ENCODE measurements at regions not wholly inside any gene's neighbourhood (a gene's known extent, or its start where the extent isn't known, plus 50 kb on each side); places are given as distances from the start of the nearest gene placed in this dataset.
A peak's percentile ranks its signal among the peaks of the same experiment; 100 is the strongest.

GRCh38 chr6:12440981-12441380 lies 150.8 kb downstream of the EDN1 start:
- Histone ChIP-seq H3K9me3 (ENCODE audit: insufficient read depth in 2 of 2, low read depth in 1 of 2, low read length in 1 of 2) (no peaks in the 10 kb centered on the region), H3K27me3 (replicated peaks in 1 of 4; ENCODE audit: control insufficient read depth in 3 of 4, extremely low read depth in 1 of 4, insufficient read depth in 3 of 4, low read length in 3 of 4) (no peaks in the 10 kb centered on the region), H4K8ac (ENCODE audit: extremely low read depth, insufficient read depth, low read length) (no peak overlapping the region), H4K20me1 (replicated peaks in 1 of 2; ENCODE audit: control insufficient read depth in 1 of 2, insufficient read depth in 2 of 2, low read length in 2 of 2) (no peaks in the 10 kb centered on the region), H3K14ac (ENCODE audit: insufficient read length) (no peak overlapping the region), H2BK20ac (ENCODE audit: low read length) (no peak overlapping the region), H3K4me3 (ENCODE audit: extremely low read depth in 1 of 4, insufficient read depth in 2 of 4, low read depth in 3 of 4, low read length in 4 of 4) (no peak overlapping the region), H4K91ac (replicated peaks; ENCODE audit: insufficient read length, low read length) (no peak overlapping the region), H2BK120ac (replicated peaks; ENCODE audit: low read depth, low read length) (no peak overlapping the region), H2AFZ (ENCODE audit: low read length) (no peak overlapping the region), H3K23me2 (ENCODE audit: low read depth, low read length) (no peaks in the 10 kb centered on the region), H2BK15ac (ENCODE audit: low read length) (no peak overlapping the region), H2BK5ac (ENCODE audit: low read depth, low read length) (no peak overlapping the region), H2BK12ac (ENCODE audit: low read depth, low read length) (no peak overlapping the region), H3K79me2 (ENCODE audit: control insufficient read depth in 1 of 2, insufficient read depth in 2 of 2, low read length in 2 of 2) (no peaks in the 10 kb centered on the region), H3K56ac (replicated peaks; ENCODE audit: insufficient read length, low read depth, low read length) (no peak overlapping the region), H3K36me3 (ENCODE audit: control insufficient read depth in 2 of 4, insufficient read depth in 4 of 4, low read length in 3 of 4) (no peaks in the 10 kb centered on the region), H3K79me1 (ENCODE audit: low read depth, low read length) (no peaks in the 10 kb centered on the region), H2AK5ac (ENCODE audit: low read depth, low read length) (no peak overlapping the region), H4K5ac (ENCODE audit: insufficient read length, low read depth, low read length) (no peak overlapping the region), H3K4me2 (ENCODE audit: insufficient read depth in 1 of 2, low read depth in 2 of 2, low read length in 2 of 2) (no peak overlapping the region), H3K9ac (replicated peaks in 1 of 4; ENCODE audit: extremely low read depth in 1 of 4, low read depth in 3 of 4, low read length in 3 of 4) (no peak overlapping the region), H3K23ac (ENCODE audit: insufficient read length) (no peak overlapping the region), H3K18ac (ENCODE audit: extremely low read depth, low read length) (no peak overlapping the region), H3K27ac (ENCODE audit: low read depth, low read length) (no peak overlapping the region), H3K4me1 (replicated peaks in 1 of 4; ENCODE audit: control insufficient read depth in 3 of 4, insufficient read depth in 4 of 4, low read length in 3 of 4) (no peaks in the 10 kb centered on the region; a peak in 1 of 7 replicates), H3K4ac (replicated peaks; ENCODE audit: insufficient read length, low read depth, low read length) (no peak overlapping the region)
- ChIA-PET CTCF (ENCODE audit: partially characterized antibody) (interaction anchor here (0.6 to 4.9 kb wide), 3 partner anchors 63 to 460 kb away, joined by 3 to 12 read pairs (median 3); no protein-coding TSS in a partner anchor), POLR2A (ENCODE audit: partially characterized antibody) (interaction anchor here (1.2 kb wide), 1 partner anchor 75 kb away, joined by 3 read pairs; no protein-coding TSS in a partner anchor)
- WGBS, 2 experiments (ENCODE audit: extremely low coverage in 1 of 2, insufficient coverage in 1 of 2, insufficient read length in 1 of 2, insufficient replicate concordance in 2 of 2, low coverage in 1 of 2, low lambda C conversion rate in 2 of 2, missing lambda C conversion rate in 1 of 2): 93% methylated on average over 3 of the region's 3 CpGs; no CpG with 5 or more reads in 1 of the 2 experiments
- no peak for DNase-seq (ENCODE audit: low read depth in 1 of 2, low spot score in 2 of 2)
- FAIRE-seq: peak; percentile 69
- TF ChIP-seq CTCF (IDR thresholded peaks at IDR 0.05; ENCODE audit: control extremely low read depth in 1 of 3, insufficient read depth in 1 of 3, low read depth in 1 of 3, low read length in 3 of 3) (no peak), JUND (IDR thresholded peaks at IDR 0.05; ENCODE audit: low read length) (no peak), PHF8 (conservative IDR thresholded peaks at IDR 0.05; ENCODE audit: low read depth, low read length) (no peak), BRCA1 (IDR thresholded peaks at IDR 0.05; ENCODE audit: low read depth, low read length) (no peak), HDAC2 (IDR thresholded peaks at IDR 0.05; ENCODE audit: borderline replicate concordance in 1 of 2, low read depth in 2 of 2, low read length in 2 of 2) (no peak), CBX5 (IDR thresholded peaks at IDR 0.05; ENCODE audit: low read depth, low read length) (no peak), SIX5 (IDR thresholded peaks at IDR 0.05; ENCODE audit: low read depth, low read length) (no peak)

All from H1 (cell line).